K562 (cell line): ENCODE measurements at regions not wholly inside any gene's neighbourhood (a gene's known extent, or its start where the extent isn't known, plus 50 kb on each side); places are given as distances from the start of the nearest gene placed in this dataset.

Source experiments
- BACH1 ChIP-seq: fragments of 200-800 bp; sonication (Bioruptor generic); IDR thresholded peaks from 2 replicates; pipeline ENCODE4 v1.6.1; 2016; ENCODE audit warnings: missing genetic modification characterization, missing compliant biosample characterization
- COPS2 ChIP-seq: fragments of 450-650 bp; conservative IDR thresholded peaks from 2 replicates; pipeline ENCODE4 v1.6.1; 2016; ENCODE audit warnings: mild to moderate bottlenecking, moderate library complexity
- GATA2 ChIP-seq: sonication (generic); formaldehyde crosslinking; IDR thresholded peaks from 2 replicates; pipeline ENCODE4 v1.4.0; 2020; ENCODE audit warnings: mild to moderate bottlenecking, missing genetic modification reagents
- ILF3 ChIP-seq: fragments of 450-650 bp; IDR thresholded peaks from 2 replicates; pipeline ENCODE4 v1.6.1; 2018; ENCODE audit warnings: antibody characterized with exemption, mild to moderate bottlenecking, moderate library complexity, borderline replicate concordance
- ILK ChIP-seq: fragments of 450-650 bp; IDR thresholded peaks from 2 replicates; pipeline ENCODE4 v1.6.1; 2016; ENCODE audit warnings: missing genetic modification characterization, low read depth, mild to moderate bottlenecking, missing compliant biosample characterization, moderate library complexity, borderline replicate concordance
- KAT8 ChIP-seq: fragments of 450-650 bp; IDR thresholded peaks from 2 replicates; pipeline ENCODE4 v1.6.1; 2016; ENCODE audit warnings: low read depth, mild to moderate bottlenecking
- MYNN ChIP-seq, 2 experiments: sonication (generic); formaldehyde crosslinking in 1 of 2; IDR thresholded peaks; 2 replicates each; pipeline versions ENCODE4 v1.5.0 to v1.6.1; 2016 to 2020; ENCODE audit warnings: antibody characterized with exemption in 1 of 2, missing genetic modification reagents in 1 of 2
- NFATC3 ChIP-seq: fragments of 450-650 bp; IDR thresholded peaks from 2 replicates; pipeline ENCODE4 v1.6.1; 2017; ENCODE audit warnings: mild to moderate bottlenecking
- PURB ChIP-seq: sonication (generic); formaldehyde crosslinking; IDR thresholded peaks from 2 replicates; pipeline ENCODE4 v1.9.0; 2021; ENCODE audit warnings: low read depth, mild to moderate bottlenecking, missing genetic modification reagents
- RBM15 ChIP-seq: fragments of 200-400 bp; formaldehyde crosslinking; IDR thresholded peaks from 2 replicates; pipeline ENCODE4 v1.6.1; 2018; ENCODE audit warnings: mild to moderate bottlenecking, low read length, moderate library complexity; ENCODE audit not compliant: insufficient read depth
- SAFB ChIP-seq: fragments of 200-400 bp; formaldehyde crosslinking; IDR thresholded peaks from 2 replicates; pipeline ENCODE4 v1.6.1; 2017; ENCODE audit warnings: low read depth, low read length, borderline replicate concordance
- SETDB1 ChIP-seq: IDR thresholded peaks from one replicate; pipeline ENCODE4 v1.6.1; 2012; ENCODE audit warnings: low read length, control low read depth, inconsistent platforms
- TEAD1 ChIP-seq, 2 experiments: fragments of 450-650 bp in 1 of 2; sonication (generic) in 1 of 2; formaldehyde crosslinking; IDR thresholded peaks; 2 replicates each; pipeline versions ENCODE4 v1.4.0 to v1.8.0; 2020 to 2022; ENCODE audit warnings: mild to moderate bottlenecking in 2 of 2, missing genetic modification reagents in 1 of 2
- U2AF2 ChIP-seq: fragments of 200-400 bp; formaldehyde crosslinking; optimal IDR thresholded peaks from 2 replicates; pipeline ENCODE3; 2017; ENCODE audit warnings: low read depth, mild to moderate bottlenecking, low read length
- ZBTB8A ChIP-seq: fragments of 450-650 bp; IDR thresholded peaks from 2 replicates; pipeline ENCODE4 v1.6.1; 2018; ENCODE audit warnings: mild to moderate bottlenecking, moderate library complexity; ENCODE audit not compliant: partially characterized antibody
- ZNF175 ChIP-seq: fragments of 200-800 bp; sonication (Bioruptor generic); IDR thresholded peaks from 2 replicates; pipeline ENCODE4 v1.6.1; 2016; ENCODE audit warnings: low read depth, mild to moderate bottlenecking, missing genetic modification characterization, missing compliant biosample characterization
- TF ChIP-seq, protein P1 (sequence below), 2 experiments: fragments of 450-650 bp in 1 of 2; sonication (generic) in 1 of 2; formaldehyde crosslinking; conservative IDR thresholded peaks; 2 replicates each; pipeline versions ENCODE4 v1.4.0 to v1.8.1; 2020 to 2022; ENCODE audit warnings: mild to moderate bottlenecking in 1 of 2, missing genetic modification reagents in 1 of 2
- TF ChIP-seq, protein P2 (sequence below): sonication (generic); formaldehyde crosslinking; IDR thresholded peaks from 2 replicates; pipeline ENCODE4 v1.8.1; 2023; ENCODE audit warnings: mild to moderate bottlenecking, missing genetic modification reagents
- TF ChIP-seq, protein P3 (sequence below): fragments of 150-350 bp; conservative IDR thresholded peaks from 2 replicates; pipeline ENCODE4 v1.6.1; 2014; ENCODE audit warnings: low read length

DNA sequence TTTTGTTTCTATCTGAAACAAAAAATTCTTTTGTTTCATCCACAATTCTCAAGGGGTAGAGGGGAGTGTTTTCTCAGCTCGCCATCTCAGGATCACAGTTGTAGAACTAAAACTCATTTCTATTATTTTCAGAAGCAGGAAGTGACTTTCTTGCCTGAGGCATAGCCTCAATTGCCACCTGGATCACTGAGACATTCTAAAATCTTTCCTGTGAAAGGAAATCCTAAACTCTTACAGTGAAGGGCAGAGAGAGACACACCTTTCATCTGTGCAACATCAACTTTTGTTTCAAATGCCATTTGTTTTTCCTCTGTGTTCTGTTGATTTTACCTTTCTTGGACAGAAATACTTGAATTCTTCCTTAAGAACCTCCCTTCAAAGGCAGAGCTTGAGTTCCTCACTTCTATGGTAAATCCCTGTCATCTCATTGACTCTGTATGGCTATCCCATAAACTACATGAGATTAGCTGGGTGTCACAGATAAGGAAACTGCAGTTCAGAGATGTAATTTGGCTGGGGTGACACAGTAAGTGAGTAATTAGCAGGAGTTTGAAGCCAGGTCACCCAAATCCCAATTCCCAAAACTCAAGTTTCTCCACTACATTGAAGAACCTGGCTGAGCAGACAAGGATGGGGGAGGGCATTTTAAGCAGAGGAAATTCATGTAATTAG is 224.4 kb upstream of the HTR2A start (continued):
- TF ChIP-seq, protein P1, sequence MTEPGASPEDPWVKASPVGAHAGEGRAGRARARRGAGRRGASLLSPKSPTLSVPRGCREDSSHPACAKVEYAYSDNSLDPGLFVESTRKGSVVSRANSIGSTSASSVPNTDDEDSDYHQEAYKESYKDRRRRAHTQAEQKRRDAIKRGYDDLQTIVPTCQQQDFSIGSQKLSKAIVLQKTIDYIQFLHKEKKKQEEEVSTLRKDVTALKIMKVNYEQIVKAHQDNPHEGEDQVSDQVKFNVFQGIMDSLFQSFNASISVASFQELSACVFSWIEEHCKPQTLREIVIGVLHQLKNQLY (CRISPR knock-in tag; conservative IDR thresholded peaks at IDR 0.05) = no peak
- TF ChIP-seq, protein P2, sequence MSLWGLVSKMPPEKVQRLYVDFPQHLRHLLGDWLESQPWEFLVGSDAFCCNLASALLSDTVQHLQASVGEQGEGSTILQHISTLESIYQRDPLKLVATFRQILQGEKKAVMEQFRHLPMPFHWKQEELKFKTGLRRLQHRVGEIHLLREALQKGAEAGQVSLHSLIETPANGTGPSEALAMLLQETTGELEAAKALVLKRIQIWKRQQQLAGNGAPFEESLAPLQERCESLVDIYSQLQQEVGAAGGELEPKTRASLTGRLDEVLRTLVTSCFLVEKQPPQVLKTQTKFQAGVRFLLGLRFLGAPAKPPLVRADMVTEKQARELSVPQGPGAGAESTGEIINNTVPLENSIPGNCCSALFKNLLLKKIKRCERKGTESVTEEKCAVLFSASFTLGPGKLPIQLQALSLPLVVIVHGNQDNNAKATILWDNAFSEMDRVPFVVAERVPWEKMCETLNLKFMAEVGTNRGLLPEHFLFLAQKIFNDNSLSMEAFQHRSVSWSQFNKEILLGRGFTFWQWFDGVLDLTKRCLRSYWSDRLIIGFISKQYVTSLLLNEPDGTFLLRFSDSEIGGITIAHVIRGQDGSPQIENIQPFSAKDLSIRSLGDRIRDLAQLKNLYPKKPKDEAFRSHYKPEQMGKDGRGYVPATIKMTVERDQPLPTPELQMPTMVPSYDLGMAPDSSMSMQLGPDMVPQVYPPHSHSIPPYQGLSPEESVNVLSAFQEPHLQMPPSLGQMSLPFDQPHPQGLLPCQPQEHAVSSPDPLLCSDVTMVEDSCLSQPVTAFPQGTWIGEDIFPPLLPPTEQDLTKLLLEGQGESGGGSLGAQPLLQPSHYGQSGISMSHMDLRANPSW (CRISPR knock-in tag) = no peak
- no peak for TF ChIP-seq U2AF2
- no peak for TF ChIP-seq PURB (CRISPR knock-in tag)
- TF ChIP-seq SETDB1 = no peak
- TF ChIP-seq, protein P3, sequence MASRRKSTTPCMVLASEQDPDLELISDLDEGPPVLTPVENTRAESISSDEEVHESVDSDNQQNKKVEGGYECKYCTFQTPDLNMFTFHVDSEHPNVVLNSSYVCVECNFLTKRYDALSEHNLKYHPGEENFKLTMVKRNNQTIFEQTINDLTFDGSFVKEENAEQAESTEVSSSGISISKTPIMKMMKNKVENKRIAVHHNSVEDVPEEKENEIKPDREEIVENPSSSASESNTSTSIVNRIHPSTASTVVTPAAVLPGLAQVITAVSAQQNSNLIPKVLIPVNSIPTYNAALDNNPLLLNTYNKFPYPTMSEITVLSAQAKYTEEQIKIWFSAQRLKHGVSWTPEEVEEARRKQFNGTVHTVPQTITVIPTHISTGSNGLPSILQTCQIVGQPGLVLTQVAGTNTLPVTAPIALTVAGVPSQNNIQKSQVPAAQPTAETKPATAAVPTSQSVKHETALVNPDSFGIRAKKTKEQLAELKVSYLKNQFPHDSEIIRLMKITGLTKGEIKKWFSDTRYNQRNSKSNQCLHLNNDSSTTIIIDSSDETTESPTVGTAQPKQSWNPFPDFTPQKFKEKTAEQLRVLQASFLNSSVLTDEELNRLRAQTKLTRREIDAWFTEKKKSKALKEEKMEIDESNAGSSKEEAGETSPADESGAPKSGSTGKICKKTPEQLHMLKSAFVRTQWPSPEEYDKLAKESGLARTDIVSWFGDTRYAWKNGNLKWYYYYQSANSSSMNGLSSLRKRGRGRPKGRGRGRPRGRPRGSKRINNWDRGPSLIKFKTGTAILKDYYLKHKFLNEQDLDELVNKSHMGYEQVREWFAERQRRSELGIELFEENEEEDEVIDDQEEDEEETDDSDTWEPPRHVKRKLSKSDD = no peak
- no peak for TF ChIP-seq KAT8
- TF ChIP-seq NFATC3 = no peak
- TF ChIP-seq ILF3 = no peak
- TF ChIP-seq SAFB = no peak
- TF ChIP-seq RBM15 = no peak
- no peak for TF ChIP-seq BACH1 (tag)
- no peak for TF ChIP-seq TEAD1 (CRISPR knock-in tag; IDR thresholded peaks at IDR 0.05)
- peak; percentile 89 for TF ChIP-seq GATA2 (CRISPR knock-in tag)
- no peak for TF ChIP-seq MYNN (IDR thresholded peaks at IDR 0.05)
- TF ChIP-seq MYNN (CRISPR knock-in tag; IDR thresholded peaks at IDR 0.05) = no peak
- TF ChIP-seq ZBTB8A = no peak
- no peak for TF ChIP-seq COPS2
- no peak for TF ChIP-seq ILK (tag)
- no peak for TF ChIP-seq ZNF175 (CRISPR knock-in tag)
